Loucy (cell line): ENCODE measurements at regions not wholly inside any gene's neighbourhood (a gene's known extent, or its start where the extent isn't known, plus 50 kb on each side); places are given as distances from the start of the nearest gene placed in this dataset.

Experiments used
- EZH2phosphoT487 ChIP-seq: fragments of 200-600 bp; IDR thresholded peaks from 2 replicates; pipeline ENCODE4 v1.6.1; 2018; ENCODE audit warnings: antibody characterized with exemption, mild to moderate bottlenecking, moderate library complexity, borderline replicate concordance
- TF ChIP-seq, protein P1 (sequence below): fragments of 200-600 bp; sonication (generic); conservative IDR thresholded peaks from 2 replicates; pipeline ENCODE4 v1.5.1; 2014; ENCODE audit warnings: mild to moderate bottlenecking, antibody characterized with exemption, low read length

DNA sequence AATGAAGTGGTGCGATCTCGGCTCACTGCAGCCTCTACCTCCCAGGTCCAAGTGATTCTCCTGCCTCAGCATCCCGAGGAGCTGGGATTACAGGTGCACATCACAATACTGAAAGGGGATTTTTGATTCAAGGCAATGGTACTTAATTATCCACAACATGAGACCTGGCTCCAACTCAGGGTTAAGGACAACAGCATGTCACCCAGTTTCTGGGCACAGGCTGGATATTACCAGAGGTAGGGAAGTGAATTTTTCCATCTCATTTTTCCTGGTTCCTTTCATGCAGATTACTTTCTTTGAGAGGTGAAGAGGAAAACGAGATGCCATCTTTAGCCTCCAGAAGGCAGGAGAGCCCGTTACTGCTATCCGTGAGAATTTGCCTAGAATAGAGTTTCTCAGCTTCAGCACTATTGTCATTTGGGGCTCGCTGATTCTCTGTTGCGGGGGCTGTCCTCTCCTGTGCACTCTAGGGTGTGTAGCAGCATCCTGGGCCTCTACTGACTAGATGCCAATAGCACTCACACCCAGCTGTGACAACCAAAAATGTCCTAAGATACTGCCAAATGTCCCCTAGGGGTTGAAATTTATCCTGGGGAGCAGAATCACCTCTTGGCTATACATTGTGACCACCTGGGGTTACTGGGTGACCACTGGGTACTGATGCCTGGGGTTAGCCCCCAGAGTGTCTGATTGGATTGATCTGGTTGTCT is 121.8 kb upstream of the NDP start:
- TF ChIP-seq, protein P1, sequence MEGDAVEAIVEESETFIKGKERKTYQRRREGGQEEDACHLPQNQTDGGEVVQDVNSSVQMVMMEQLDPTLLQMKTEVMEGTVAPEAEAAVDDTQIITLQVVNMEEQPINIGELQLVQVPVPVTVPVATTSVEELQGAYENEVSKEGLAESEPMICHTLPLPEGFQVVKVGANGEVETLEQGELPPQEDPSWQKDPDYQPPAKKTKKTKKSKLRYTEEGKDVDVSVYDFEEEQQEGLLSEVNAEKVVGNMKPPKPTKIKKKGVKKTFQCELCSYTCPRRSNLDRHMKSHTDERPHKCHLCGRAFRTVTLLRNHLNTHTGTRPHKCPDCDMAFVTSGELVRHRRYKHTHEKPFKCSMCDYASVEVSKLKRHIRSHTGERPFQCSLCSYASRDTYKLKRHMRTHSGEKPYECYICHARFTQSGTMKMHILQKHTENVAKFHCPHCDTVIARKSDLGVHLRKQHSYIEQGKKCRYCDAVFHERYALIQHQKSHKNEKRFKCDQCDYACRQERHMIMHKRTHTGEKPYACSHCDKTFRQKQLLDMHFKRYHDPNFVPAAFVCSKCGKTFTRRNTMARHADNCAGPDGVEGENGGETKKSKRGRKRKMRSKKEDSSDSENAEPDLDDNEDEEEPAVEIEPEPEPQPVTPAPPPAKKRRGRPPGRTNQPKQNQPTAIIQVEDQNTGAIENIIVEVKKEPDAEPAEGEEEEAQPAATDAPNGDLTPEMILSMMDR: no peak
- no peak for TF ChIP-seq EZH2phosphoT487
